HepG2 (cell line): ENCODE measurements at regions not wholly inside any gene's neighbourhood (a gene's known extent, or its start where the extent isn't known, plus 50 kb on each side); places are given as distances from the start of the nearest gene placed in this dataset.

Experiments used
- REST ChIP-seq, 2 experiments: IDR thresholded peaks; 2 replicates each; pipeline ENCODE4 v1.6.1; 2011 to 2012; ENCODE audit warnings: low read length in 2 of 2, borderline replicate concordance in 1 of 2, low read depth in 1 of 2, mild to moderate bottlenecking in 1 of 2, moderate library complexity in 1 of 2
- SALL2 ChIP-seq: sonication (generic); formaldehyde crosslinking; IDR thresholded peaks from 2 replicates; pipeline ENCODE4 v1.8.1; 2023; ENCODE audit warnings: mild to moderate bottlenecking, missing genetic modification reagents, inconsistent platforms
- TAF15 ChIP-seq: fragments of 200-400 bp; formaldehyde crosslinking; IDR thresholded peaks from one replicate; pipeline ENCODE4 v1.6.1; 2018; ENCODE audit warnings: mild to moderate bottlenecking, low read depth, low read length; ENCODE audit not compliant: poor library complexity, severe bottlenecking

GRCh38 chr13:50615234-50615633 is 228.3 kb downstream of the DLEU7 start:
- TF ChIP-seq TAF15 (no peak), SALL2 (CRISPR knock-in tag) (no peak), REST (IDR thresholded peaks at IDR 0.05; ENCODE audit: borderline replicate concordance in 1 of 2, low read depth in 1 of 2, low read length in 2 of 2) (no peak)
